ENCODE measurements at regions not wholly inside any gene's neighbourhood (a gene's known extent, or its start where the extent isn't known, plus 50 kb on each side); places are given as distances from the start of the nearest gene placed in this dataset.

DNA sequence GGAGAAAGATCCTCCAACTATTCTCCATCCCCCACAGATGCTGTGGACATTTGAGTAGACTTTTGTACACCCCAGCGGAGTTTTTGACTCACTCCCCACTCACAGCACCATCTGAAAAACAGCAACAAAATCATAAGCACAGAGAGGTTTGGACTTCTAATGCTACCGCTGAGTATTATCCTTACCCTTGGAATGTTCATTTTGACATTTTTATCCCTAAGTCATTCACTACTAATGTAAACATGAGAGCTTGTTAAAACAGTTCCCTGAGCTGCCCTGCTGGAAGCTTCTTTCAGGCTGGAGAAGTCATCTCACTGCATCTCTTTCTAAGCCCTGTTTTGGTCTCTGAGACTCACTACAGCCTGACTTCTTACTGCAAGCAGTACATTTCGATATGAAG is 1045.9 kb downstream of the MCTP2 start:
- TF ChIP-seq, protein P1, sequence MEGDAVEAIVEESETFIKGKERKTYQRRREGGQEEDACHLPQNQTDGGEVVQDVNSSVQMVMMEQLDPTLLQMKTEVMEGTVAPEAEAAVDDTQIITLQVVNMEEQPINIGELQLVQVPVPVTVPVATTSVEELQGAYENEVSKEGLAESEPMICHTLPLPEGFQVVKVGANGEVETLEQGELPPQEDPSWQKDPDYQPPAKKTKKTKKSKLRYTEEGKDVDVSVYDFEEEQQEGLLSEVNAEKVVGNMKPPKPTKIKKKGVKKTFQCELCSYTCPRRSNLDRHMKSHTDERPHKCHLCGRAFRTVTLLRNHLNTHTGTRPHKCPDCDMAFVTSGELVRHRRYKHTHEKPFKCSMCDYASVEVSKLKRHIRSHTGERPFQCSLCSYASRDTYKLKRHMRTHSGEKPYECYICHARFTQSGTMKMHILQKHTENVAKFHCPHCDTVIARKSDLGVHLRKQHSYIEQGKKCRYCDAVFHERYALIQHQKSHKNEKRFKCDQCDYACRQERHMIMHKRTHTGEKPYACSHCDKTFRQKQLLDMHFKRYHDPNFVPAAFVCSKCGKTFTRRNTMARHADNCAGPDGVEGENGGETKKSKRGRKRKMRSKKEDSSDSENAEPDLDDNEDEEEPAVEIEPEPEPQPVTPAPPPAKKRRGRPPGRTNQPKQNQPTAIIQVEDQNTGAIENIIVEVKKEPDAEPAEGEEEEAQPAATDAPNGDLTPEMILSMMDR (conservative IDR thresholded peaks at IDR 0.05 in 1 of 2, IDR thresholded peaks at IDR 0.05 in 1 of 2; ENCODE audit: low read depth in 1 of 2, low read length in 2 of 2): no peak
- TF ChIP-seq EZH2 (IDR thresholded peaks at IDR 0.05; ENCODE audit: low read length, missing control alignments): no peak

Measured in fibroblast of lung (primary cell).